ENCODE measurements at regions not wholly inside any gene's neighbourhood (a gene's known extent, or its start where the extent isn't known, plus 50 kb on each side); places are given as distances from the start of the nearest gene placed in this dataset.

DNA sequence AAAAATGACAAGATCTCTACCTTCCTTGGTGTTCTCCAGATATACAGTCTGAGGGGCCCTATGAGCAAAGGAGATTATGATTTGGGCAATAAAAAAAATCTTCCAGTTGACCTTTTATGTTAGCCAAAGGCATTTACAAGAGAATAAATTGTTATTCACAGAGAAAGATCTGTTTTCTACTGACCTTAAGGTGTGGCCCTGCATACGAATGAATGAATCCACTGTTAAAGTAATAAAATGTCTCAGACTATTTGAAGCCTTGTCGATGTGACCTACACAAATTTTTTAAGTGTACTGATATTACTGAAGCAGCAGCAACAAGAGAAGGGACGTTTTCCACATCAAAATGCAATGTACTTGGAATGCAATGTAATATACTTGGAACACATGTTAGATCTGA, 95.9 kb upstream of the SSTR4 start:
- Histone ChIP-seq H3K4me1 (ENCODE audit: control insufficient read depth, insufficient read depth, low read length) (no peaks in the 10 kb centered on the region), H3K9me1 (ENCODE audit: insufficient read depth, low read length) (no peaks in the 10 kb centered on the region), H2AFZ (replicated peaks; ENCODE audit: low read length, poor library complexity) (no peak overlapping the region), H2AK5ac (ENCODE audit: low read depth, low read length) (no peak overlapping the region), H2AK9ac (replicated peaks; ENCODE audit: low read depth, low read length, poor library complexity) (no peak overlapping the region), H2BK120ac (ENCODE audit: low read depth, low read length) (no peak overlapping the region), H3K4me2 (ENCODE audit: low read depth, low read length) (no peak overlapping the region), H3K9ac (ENCODE audit: low read depth, low read length) (no peak overlapping the region), H3K14ac (replicated peaks; ENCODE audit: low read depth, low read length) (no peak overlapping the region), H3K23ac (ENCODE audit: low read depth, low read length) (no peak overlapping the region), H3K36me3 (ENCODE audit: control insufficient read depth, insufficient read depth, low read length) (no peaks in the 10 kb centered on the region), H4K5ac (ENCODE audit: low read depth, low read length) (no peak overlapping the region), H3K27ac (ENCODE audit: insufficient read depth, low read length) (no peak overlapping the region), H2BK15ac (ENCODE audit: low read depth, low read length) (no peak overlapping the region), H3K56ac (ENCODE audit: extremely low read depth, insufficient read depth, low read length) (no peak overlapping the region), H2BK20ac (ENCODE audit: low read depth, low read length) (no peak overlapping the region), H2BK5ac (ENCODE audit: low read depth, low read length, poor library complexity, severe bottlenecking) (no peak overlapping the region), H4K8ac (ENCODE audit: low read depth in 2 of 2, low read length in 2 of 2) (no peak overlapping the region), H4K91ac (ENCODE audit: insufficient read depth, low read depth, low read length) (no peak overlapping the region), H3K79me1 (ENCODE audit: low read depth in 1 of 2, low read length in 2 of 2) (no peaks in the 10 kb centered on the region), H3K27me3 (ENCODE audit: control insufficient read depth, insufficient read depth, low read length) (no peaks in the 10 kb centered on the region), H3K4me3 (ENCODE audit: insufficient read depth, low read depth, low read length) (no peak overlapping the region), H3K18ac (ENCODE audit: low read depth, low read length) (no peak overlapping the region), H3K4ac (ENCODE audit: low read depth, low read length) (no peak overlapping the region), H3K9me3 (ENCODE audit: control insufficient read depth, insufficient read depth, low read length) (no peaks in the 10 kb centered on the region), H4K20me1 (ENCODE audit: insufficient read depth, low read length) (no peaks in the 10 kb centered on the region)
- intact Hi-C loops (cut with micrococcal nuclease) = no loop called here
- no peak for TF ChIP-seq CEBPB (IDR thresholded peaks at IDR 0.05; ENCODE audit: low read depth, low read length)
- no peak for TF ChIP-seq CTCF (conservative IDR thresholded peaks at IDR 0.05; ENCODE audit: low read depth, low read length)
- no peak for TF ChIP-seq RCOR1 (IDR thresholded peaks at IDR 0.05; ENCODE audit: insufficient replicate concordance, low read length)
- no peak for TF ChIP-seq NFE2L2 (IDR thresholded peaks at IDR 0.05; ENCODE audit: low read depth, low read length)
- in situ Hi-C loops (cut with MboI; ENCODE audit: low sequenced_read_pairs) = no loop called here
- no TSS peak for BruUV-seq (replicated peaks)
- dilution Hi-C loops (cut with HindIII; ENCODE audit: low sequenced_read_pairs, unreplicated experiment) = no loop called here
- CTCF ChIA-PET = no interaction called here
- no peak for DNase-seq
- POLR2A ChIA-PET (ENCODE audit: unreplicated experiment) = no interaction called here
- no CpG with 5 or more reads among the region's 3 CpGs for WGBS, 2 experiments (ENCODE audit: extremely low coverage in 2 of 2, insufficient read length in 1 of 2)
- ATAC-seq (ENCODE audit: low read depth) = no peak
